HG02973 (cell line): ENCODE measurements at regions not wholly inside any gene's neighbourhood (a gene's known extent, or its start where the extent isn't known, plus 50 kb on each side); places are given as distances from the start of the nearest gene placed in this dataset.

ENCODE experiments used
- ATAC-seq: cut with Tn5 transposase; IDR thresholded peaks from one replicate; pipeline ENCODE4 v1.9.1; 2021; ENCODE audit warnings: moderate library complexity; ENCODE audit not compliant: unreplicated experiment

DNA sequence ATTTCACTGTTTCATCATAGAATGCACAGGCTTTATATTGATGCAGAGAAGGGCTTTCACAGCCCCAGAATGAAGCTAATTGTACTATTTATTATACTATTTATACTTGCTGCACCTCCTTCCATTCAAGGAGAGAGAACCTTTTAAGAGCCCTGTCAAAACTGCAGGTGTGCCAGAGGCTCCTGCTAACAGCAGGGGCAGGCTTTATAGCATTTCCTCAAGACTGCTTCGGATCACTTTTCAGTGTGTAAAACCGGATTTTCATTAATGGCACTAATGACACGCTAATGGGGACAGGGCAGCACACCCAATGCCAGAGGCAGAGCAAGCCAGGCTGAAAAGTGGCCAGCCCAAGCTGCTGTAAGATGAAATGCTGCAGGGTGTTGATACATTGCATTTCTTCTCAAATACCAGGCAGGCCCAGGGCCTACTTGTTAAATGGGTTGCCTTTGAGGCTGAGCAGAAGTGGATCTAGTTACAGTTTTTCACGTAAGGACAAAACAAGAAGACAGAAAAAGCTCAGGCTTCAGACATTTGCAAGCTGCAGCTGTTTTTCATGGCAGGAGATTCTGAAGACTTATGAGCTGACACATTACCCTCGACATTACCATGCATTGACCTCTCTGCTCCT lies 487.7 kb upstream of the BTBD3 start:
- ATAC-seq, result no peak

- ATAC-seq, result no peak
Measured at GRCh38 chr20:11430652-11431051, 487.0 kb upstream of the BTBD3 start.

DNA sequence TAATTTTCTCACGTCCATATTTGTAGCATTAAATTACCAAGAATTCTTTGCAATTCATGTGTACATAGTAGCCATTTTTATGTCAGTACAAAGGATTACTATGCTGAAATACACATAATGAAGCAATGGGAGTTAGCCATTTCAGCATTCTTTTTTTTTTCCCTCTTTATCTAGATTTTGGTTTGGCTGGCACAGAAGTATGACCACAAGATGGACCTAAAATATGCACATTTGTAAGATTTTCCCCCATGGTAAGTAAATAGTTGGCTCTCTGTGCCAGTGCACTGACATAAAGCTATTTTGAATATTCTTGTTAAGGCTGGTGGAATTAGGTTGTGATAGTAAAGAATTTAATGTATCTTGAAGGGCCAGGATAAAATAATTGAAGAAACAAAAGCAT lies 486.1 kb upstream of the BTBD3 start:
- no peak for ATAC-seq

- ATAC-seq, result no peak
Measured at GRCh38 chr20:11432407-11432806, 485.3 kb upstream of the BTBD3 start.

DNA sequence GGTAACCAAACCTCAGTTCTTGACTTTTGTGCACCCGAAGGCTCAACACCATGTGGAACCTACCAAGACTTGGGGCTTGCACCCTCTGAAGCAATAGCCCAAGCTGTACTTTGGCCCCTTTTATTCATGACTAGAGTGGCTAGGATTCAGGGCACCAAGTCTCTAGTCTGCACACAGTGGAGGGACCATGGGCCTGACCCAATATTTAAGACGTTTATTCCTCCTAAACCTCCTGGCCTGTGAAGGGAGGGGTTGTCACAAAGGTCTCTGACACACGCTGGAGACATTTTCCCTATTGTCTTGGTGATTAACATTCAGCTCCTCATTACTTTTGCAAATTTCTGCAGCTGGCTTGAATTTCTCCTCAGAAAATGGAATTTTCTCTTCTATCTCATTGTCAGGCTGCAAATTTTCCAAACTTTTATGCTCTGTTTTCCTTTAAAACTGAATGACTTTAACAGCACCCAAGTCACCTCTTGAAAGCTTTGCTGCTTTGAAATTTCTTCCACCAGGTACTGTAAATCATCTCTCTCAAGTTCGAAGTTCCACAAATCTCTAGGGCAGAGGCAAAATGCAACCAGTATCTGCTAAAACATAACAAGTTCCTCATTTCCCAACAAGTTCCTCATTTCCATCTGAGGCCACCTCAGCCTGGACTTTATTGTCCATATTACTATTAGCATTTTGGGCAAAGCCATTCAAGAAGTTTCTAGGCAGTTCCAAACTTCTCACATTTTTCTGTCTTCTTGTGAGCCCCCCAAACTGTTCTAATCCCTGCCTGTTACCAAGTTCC lies 481.4 kb upstream of the BTBD3 start:
- no peak for ATAC-seq

GRCh38 chr20:11437090-11437489 lies 480.6 kb upstream of the BTBD3 start:
- no peak for ATAC-seq

GRCh38 chr20:11437611-11438380 lies 479.9 kb upstream of the BTBD3 start:
- no peak for ATAC-seq

GRCh38 chr20:11438412-11438811 lies 479.3 kb upstream of the BTBD3 start:
- no peak for ATAC-seq

DNA sequence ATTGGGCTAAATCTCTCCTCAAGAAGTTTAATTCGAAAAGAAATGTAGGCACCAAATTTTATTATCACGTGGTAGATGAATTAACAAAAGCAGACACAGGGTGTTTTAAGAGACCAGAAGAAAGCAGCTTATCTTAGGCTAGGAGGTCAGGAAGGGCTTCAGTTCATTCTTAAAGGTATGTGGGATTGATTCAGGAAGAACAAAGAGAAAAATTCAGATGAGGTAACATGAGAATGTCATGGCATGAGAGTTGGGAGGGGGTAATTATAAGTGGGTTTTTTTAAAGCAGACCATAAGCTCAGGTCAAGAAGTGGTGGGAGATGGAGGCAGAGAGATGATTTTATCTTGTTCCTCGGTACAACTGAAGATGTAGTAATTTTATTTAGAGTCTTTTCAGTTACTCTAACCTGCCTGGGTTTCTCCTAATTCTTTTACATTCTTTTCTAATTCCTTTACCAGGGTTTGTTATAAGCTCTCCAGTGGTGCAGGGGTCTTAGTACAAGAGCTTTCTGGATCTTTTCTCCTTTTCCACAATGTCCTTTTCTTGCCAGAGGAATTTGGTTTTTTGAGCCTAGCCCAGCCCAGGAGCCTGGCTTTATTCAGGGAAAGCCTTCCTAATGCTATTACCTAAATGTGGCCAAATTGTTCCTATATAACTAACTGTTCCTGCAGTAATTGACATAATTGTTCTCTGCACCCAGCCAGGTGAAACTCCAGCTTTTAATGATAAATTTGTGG lies 474.1 kb upstream of the BTBD3 start:
- no peak for ATAC-seq

DNA sequence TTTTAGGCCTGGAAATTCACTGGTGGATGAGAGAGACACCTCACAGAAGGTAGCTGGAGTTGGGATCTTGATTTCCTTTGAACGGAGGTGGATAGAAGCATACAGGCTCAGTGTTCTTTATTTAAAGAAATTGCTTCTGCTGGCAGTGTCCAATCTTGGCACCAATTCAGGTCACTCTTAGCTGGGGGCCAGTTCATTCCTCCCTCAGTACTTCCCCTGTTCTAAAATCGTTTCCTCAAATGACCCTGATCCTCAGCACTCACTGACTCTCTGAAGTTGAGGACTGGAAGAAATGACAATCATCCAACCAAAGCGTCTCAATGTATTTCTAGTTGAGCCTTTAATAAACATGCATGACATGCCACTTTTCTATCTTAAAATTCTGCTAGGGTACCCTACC lies 472.5 kb upstream of the BTBD3 start:
- ATAC-seq, result no peak

- ATAC-seq, result no peak
Measured at GRCh38 chr20:11445891-11446290, 471.8 kb upstream of the BTBD3 start.

- no peak for ATAC-seq
Measured at GRCh38 chr20:11447371-11448100, 470.2 kb upstream of the BTBD3 start.

GRCh38 chr20:11448554-11448953 lies 469.1 kb upstream of the BTBD3 start:
- no peak for ATAC-seq

DNA sequence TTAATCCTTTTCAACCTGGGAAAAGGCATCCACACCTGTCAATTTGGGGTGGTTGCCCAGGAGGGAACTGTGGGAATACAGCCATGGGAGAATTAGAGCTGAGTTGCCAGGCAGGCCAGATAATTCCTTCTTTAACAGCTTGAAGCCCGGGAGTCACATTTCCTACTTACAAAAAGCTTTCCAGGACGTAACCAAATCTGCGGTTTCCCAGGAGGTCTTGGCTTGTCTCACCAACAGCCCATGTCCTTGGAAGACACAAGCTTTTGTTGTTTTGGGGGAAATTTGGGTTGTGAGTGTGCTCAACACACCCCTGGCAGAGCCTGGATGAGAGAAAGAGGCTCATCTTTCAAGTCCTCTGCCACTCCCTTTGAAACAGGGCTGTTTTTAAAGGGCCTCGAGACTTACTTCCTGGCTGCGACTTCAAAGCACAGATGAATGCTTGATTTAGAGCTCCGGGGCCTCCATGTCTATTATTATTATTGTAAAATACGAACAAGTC lies 465.9 kb upstream of the BTBD3 start:
- no peak for ATAC-seq

DNA sequence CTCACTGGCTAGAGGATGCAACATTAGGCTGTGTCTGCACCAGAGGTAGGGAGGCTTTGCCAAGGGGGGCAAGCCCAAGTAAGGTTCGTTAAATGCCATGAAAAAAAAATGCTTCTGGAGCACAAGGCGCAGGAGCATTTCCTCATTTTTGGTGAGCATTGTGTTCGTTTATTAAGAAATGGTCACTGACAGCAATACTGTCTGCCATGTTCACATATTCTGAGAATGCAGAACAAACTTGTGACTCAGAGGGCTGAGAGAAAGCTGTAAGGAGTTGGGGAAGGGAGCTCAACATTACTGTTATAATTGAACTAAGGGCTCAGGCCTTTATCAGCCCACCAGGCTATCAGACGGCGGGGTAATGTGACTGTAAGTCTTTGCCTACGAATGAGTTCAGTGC lies 465.4 kb upstream of the BTBD3 start:
- ATAC-seq, result no peak

- ATAC-seq, result no peak
Measured at GRCh38 chr20:11453430-11453829, 464.3 kb upstream of the BTBD3 start.

DNA sequence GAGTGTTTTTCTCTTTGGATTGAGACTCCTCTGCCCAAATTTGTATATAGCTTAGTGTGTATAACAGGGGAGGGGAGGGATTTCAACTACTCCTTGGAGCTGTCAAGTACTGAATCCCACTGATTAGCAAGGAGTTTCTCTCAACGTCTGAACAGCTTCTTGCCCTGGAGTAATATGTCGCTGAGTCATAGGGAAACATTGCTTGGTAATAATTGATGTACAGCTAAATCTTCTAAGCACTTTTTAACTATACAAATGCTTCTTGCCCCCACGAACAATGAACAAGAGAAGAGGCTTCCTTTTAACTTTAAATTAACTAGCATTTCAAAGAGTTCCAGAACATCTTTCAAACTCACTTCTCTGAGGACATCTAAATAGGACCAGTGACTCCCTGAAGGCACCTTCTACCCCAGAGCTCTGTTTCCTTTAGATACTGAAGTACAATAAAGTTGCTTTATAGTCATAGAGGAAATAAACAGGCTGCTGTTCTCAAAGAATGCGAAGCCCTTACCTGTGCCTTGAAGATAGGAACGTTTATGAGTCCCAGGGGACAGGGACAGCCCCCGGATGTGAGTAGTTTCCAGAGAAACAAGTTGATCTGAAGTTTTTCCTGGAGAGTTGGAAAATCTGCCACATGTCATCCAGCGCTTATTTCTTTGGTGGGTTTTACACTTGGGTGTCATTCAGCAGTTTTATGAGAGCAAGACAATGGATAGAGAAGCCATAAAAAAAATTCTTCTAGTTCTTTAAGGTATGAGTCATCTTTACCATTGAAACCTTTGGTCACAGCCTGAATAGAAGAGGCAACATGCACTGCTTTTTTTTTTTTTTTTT lies 462.5 kb upstream of the BTBD3 start:
- ATAC-seq, result no peak

DNA sequence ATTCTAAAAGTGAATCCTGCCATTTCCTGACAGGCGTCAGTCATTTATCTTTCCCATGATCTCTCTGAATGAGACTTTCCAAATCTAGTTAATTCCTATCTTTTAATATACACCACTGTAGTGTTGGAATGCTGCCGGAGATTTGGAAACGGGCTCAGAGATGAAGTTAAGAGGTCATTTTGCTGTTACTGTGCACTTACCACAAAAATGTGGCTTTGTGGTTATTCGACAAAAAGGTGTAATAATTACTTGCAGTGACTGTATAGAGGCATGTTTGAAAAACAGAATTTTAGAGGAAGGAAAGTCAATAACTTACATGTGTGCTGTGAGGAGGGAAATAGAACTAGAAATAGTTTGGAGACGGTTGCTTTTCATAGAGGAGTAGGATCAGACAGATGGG lies 460.2 kb upstream of the BTBD3 start:
- no peak for ATAC-seq

DNA sequence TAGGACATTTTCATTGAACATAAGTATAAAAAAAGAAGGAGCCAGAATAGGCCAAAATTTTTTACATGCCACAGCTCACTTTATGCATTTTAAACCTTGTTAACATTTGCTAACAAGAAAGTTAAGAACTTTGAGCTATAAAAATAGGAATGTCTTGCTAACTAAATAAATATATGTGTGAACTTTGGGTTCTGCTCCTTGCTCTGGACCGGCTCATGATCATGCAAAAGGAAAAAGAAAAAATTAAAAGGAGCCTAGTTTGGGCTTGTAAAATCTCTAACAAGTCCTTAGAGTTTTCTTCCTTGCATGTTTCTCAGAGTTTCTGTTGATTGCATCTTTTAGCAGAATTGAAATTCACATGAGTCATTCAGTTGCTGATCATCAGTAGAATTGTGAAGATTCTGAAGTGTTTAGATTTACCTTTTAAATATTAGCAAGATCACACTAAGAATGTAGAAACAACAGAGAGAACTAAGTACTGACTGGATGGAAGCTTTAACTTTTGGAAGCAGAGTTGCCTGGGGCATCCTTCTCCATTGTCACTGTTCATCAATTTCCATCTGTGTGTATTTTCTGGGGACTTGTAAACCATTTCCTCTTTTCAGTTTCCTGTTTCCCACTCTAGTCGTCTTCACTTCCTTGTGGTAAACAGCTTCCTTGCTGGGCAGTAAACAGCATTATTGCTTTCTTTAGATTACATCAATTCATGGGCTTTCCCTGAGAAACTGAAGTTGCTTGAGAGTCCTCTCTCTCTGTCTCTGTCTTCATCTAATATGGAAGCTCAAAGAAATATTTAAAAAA lies 458.4 kb upstream of the BTBD3 start:
- no peak for ATAC-seq
